Neuron (in vitro differentiated cells): ENCODE measurements at regions not wholly inside any gene's neighbourhood (a gene's known extent, or its start where the extent isn't known, plus 50 kb on each side); places are given as distances from the start of the nearest gene placed in this dataset.

Source experiments
- H2AFZ ChIP-seq: one replicate; pipeline ENCODE4 v1.6.1; 2013; ENCODE audit warnings: low read depth, mild to moderate bottlenecking, inconsistent platforms, low read length, moderate library complexity
- H3K27me3 ChIP-seq: one replicate; pipeline ENCODE4 v1.6.1; 2013; ENCODE audit warnings: low read length; ENCODE audit not compliant: insufficient read depth
- H3K36me3 ChIP-seq: one replicate; pipeline ENCODE4 v1.6.1; 2013; ENCODE audit warnings: low read length; ENCODE audit not compliant: insufficient read depth
- H3K4me1 ChIP-seq: one replicate; pipeline ENCODE4 v1.6.1; 2013; ENCODE audit warnings: low read length; ENCODE audit not compliant: insufficient read depth
- H3K4me3 ChIP-seq: 2 replicates; pipeline ENCODE4 v1.5.1; 2013; ENCODE audit warnings: mild to moderate bottlenecking, low read length, moderate library complexity
- H3K9me3 ChIP-seq: one replicate; pipeline ENCODE4 v1.6.1; 2013; ENCODE audit warnings: low read length

GRCh38 chr11:115721296-115721995, 217.2 kb upstream of the CADM1 start:
- H3K36me3 ChIP-seq: no peaks in the 10 kb centered on the region
- peaks cover 3% of the 10 kb centered on the region for H3K27me3 ChIP-seq

DNA sequence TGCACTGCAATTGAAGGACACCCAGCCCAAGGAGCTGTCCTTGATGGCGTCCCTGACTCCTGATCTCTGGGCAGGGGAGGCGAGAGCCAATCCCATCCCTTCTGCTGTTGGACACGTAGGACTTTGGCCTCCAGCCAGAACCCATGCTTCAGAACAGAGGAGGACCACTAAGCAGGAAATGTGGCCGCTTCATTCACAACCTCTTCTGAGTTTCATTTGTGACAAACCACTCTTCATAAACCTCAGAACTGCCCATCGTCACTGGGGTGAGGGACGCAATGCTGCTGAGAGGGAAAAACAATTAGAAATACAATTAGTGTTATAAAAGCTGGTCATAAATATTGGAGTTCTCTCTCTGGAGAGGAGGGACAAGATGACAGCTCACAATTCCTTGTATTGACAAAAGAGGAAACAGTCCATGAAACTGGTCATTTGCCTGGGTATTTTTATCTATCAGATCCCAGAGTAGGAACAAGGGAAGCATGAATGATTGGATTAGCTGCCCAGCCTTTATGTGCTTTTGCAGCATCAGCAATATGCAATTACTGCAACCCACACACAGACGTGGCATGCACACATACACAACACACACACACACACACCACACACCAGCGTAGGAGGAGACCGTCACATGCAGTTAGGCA, 216.5 kb upstream of the CADM1 start:
- Histone ChIP-seq H3K27me3 (peaks cover 3% of the 10 kb centered on the region), H3K9me3 (no peaks in the 10 kb centered on the region)

More at GRCh38 chr11:115721296-115721995, 217.2 kb upstream of the CADM1 start:
- Histone ChIP-seq H3K9me3 (no peaks in the 10 kb centered on the region), H3K4me1 (no peaks in the 10 kb centered on the region), H2AFZ (no peak overlapping the region), H3K4me3 (no peak overlapping the region)

GRCh38 chr11:115718945-115719344, 214.7 kb upstream of the CADM1 start:
- Histone ChIP-seq H3K9me3 (no peaks in the 10 kb centered on the region), H3K4me3 (no peak overlapping the region), H3K27me3 (peaks cover 3% of the 10 kb centered on the region), H3K36me3 (no peaks in the 10 kb centered on the region), H3K4me1 (no peaks in the 10 kb centered on the region), H2AFZ (no peak overlapping the region)

More for the DNA sequence above, 216.5 kb upstream of the CADM1 start:
- Histone ChIP-seq H3K4me1 (no peaks in the 10 kb centered on the region), H3K4me3 (no peak overlapping the region), H3K36me3 (no peaks in the 10 kb centered on the region), H2AFZ (no peak overlapping the region)

DNA sequence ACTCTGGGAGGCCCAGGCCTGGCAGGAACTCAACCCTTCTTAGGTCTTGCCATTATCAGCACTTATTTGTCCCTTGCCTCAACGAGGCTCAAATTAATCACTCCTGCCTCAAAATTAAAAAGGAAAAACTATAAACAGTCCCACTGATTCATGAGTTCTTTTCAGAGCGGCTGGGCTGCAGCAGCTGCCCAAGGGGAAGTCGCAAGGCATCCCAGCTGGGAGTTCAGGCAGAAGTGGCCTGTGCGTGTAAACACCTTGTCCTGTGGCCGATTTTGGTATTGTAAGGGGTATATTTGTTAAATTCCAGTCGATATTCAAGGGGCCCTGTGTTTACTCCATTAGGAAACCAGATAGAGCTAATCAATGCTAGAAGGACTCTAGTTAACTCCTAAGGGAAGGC, 213.9 kb upstream of the CADM1 start:
- Histone ChIP-seq H3K27me3 (peaks cover 3% of the 10 kb centered on the region), H3K4me1 (no peaks in the 10 kb centered on the region), H2AFZ (no peak overlapping the region), H3K36me3 (no peaks in the 10 kb centered on the region), H3K9me3 (no peaks in the 10 kb centered on the region), H3K4me3 (no peak overlapping the region)

DNA sequence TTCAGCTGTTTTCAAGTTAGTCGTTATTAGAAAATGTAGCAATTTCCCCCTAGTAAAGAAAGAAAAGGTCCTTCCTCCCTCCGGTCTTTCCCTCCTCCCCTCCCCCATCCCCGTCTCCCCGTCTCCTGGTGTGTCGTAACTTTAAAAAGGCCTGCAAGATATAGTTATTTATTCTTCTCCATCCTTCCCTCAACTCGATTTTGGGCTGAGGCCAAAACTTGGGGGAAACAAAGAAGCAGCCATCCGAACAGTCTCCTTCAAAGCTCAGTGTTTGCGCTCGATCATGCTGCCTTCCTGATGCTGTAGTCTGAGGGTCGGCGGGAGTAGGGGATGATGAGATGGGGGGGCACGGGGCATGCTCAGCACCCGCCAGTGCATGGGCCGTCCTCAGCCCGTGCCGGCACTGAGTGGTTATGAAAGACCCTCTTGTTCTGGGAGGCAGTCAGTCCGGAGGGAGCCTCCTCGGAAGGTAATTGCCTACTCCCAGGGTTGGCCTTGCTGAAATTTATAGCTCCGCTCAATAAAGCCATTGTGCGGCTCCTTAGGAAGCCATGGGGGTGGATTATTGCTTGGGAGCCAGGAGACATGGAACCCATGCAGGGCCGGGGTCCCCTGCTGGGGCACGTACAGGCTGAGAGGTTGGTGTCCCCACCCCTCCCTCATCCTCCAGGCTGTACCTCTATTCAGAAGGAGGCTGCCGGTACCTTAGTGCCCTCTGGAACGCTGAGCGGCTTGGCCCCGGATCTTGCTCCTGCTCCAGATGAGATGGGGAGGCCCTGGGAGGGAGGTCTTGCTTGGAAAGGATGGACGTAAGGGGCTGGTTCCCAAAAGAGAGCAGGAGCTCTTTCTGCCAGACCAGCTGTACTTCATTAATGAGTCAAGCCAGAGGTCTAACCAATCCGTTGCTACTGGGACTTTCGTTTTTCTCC, 212.7 kb upstream of the CADM1 start:
- H3K36me3 ChIP-seq: no peaks in the 10 kb centered on the region
- H3K9me3 ChIP-seq: no peaks in the 10 kb centered on the region
- no peak overlapping the region for H2AFZ ChIP-seq
- no peaks in the 10 kb centered on the region for H3K4me1 ChIP-seq
- peaks cover 3% of the 10 kb centered on the region for H3K27me3 ChIP-seq
- H3K4me3 ChIP-seq: no peak overlapping the region

- no peaks in the 10 kb centered on the region for H3K36me3 ChIP-seq
- peaks cover 3% of the 10 kb centered on the region for H3K27me3 ChIP-seq
- H3K4me3 ChIP-seq: no peak overlapping the region
- no peak overlapping the region for H2AFZ ChIP-seq
- no peaks in the 10 kb centered on the region for H3K4me1 ChIP-seq
- no peaks in the 10 kb centered on the region for H3K9me3 ChIP-seq
Measured at GRCh38 chr11:115716080-115716479, 211.9 kb upstream of the CADM1 start.

DNA sequence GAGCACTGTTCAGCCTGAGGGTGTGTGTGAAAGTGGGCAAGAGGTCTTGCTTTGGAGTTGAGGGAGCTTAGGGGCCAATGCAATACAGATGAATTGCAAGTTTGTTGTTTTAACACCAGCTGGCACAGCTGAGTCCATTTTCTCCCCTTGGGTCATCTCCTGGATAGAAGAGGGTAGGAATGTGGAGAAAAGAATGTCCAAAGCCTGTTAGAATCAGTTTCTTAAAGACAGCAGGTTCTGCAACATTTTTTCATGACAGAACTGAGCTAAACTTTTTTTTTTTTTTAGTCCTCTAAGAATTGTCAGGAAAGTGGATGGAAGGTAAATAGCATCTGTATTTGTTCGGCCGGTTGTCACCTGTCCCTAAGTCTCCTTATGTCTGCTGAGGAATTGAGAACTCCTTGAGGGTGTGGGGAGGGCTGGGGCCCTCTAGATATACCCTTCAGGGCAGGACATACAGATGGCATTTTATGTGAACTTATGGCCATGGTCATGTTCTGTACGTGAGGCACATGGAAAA, 211.1 kb upstream of the CADM1 start:
- H2AFZ ChIP-seq: no peak overlapping the region
- H3K4me1 ChIP-seq: no peaks in the 10 kb centered on the region
- H3K27me3 ChIP-seq: peaks cover 3% of the 10 kb centered on the region
- no peaks in the 10 kb centered on the region for H3K9me3 ChIP-seq
- no peak overlapping the region for H3K4me3 ChIP-seq
- H3K36me3 ChIP-seq: no peaks in the 10 kb centered on the region

DNA sequence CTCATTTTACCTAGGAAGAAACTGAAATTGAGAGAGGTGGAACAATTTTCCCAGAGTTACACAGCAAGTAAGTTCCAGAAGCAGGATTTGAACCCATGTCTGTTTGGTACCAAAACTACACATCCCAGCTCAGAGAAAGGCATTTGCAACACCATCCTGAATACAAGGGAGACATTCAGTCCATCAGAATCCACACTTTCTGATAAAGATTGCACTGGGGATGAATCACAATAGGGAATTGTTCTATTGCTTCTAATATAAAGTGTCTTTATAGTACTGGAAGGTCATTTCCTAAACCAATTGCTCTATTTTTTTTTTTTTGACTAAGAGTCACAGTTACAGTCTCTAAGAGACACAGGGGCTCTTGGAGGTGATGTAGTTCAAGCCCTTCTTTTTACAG, 208.1 kb upstream of the CADM1 start:
- Histone ChIP-seq H3K27me3 (peaks cover 3% of the 10 kb centered on the region), H3K9me3 (no peaks in the 10 kb centered on the region), H3K36me3 (no peaks in the 10 kb centered on the region), H2AFZ (no peak overlapping the region), H3K4me3 (no peak overlapping the region), H3K4me1 (no peaks in the 10 kb centered on the region)

- H3K27me3 ChIP-seq: no peaks in the 10 kb centered on the region
- no peaks in the 10 kb centered on the region for H3K36me3 ChIP-seq
- no peak overlapping the region for H2AFZ ChIP-seq
- H3K4me3 ChIP-seq: no peak overlapping the region
- H3K4me1 ChIP-seq: no peaks in the 10 kb centered on the region
- H3K9me3 ChIP-seq: no peaks in the 10 kb centered on the region
Measured at GRCh38 chr11:115710980-115711379, 206.8 kb upstream of the CADM1 start.

DNA sequence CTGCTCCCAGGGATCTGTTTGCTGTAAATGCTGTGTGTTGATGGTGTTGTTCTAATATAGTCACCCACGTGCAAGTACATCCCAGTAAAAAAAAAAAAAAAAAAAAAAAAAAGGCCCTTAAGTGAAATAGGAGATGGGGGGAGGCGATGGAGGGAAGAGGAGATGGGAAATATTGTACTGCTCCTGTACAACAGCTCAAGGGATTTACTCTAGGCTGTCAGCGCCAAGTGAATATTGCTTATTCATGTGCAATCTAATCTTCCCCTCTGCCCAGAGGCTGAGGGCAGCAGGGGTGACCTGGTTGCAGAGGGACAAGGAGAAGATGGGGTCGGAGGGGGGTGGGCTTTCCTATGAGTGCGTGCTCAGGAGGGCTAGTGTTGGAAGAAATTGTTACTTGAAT, 206.2 kb upstream of the CADM1 start:
- H3K9me3 ChIP-seq: no peaks in the 10 kb centered on the region
- no peaks in the 10 kb centered on the region for H3K36me3 ChIP-seq
- no peaks in the 10 kb centered on the region for H3K4me1 ChIP-seq
- no peak overlapping the region for H3K4me3 ChIP-seq
- H2AFZ ChIP-seq: no peak overlapping the region
- no peaks in the 10 kb centered on the region for H3K27me3 ChIP-seq

DNA sequence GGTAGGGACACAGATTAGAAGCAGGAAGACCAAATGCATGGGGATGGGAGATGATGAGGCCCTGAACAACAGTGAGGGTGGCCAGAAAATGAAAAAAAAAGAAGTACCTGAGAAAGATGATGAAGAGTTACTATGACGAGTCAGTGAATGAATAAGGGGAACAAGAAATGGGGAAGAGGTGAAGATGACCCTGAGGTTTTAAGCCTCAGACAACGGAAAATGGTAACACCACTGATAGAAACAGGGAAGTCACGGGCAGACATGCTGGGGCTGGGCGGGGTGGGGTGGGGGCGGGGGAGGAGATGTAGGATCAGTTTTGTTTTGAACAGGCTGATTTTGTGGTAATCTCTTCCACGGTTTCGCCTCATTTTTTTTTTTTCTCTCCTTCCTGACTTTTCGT, 205.1 kb upstream of the CADM1 start:
- no peaks in the 10 kb centered on the region for H3K27me3 ChIP-seq
- H3K4me1 ChIP-seq: no peaks in the 10 kb centered on the region
- no peaks in the 10 kb centered on the region for H3K36me3 ChIP-seq
- H2AFZ ChIP-seq: no peak overlapping the region
- no peak overlapping the region for H3K4me3 ChIP-seq
- H3K9me3 ChIP-seq: no peaks in the 10 kb centered on the region

- Histone ChIP-seq H3K9me3 (no peaks in the 10 kb centered on the region), H3K27me3 (no peaks in the 10 kb centered on the region), H3K4me1 (no peaks in the 10 kb centered on the region), H3K4me3 (no peak overlapping the region), H2AFZ (no peak overlapping the region), H3K36me3 (no peaks in the 10 kb centered on the region)
Measured at GRCh38 chr11:115707180-115707905, 203.1 kb upstream of the CADM1 start.
